GM23338 (cell line): ENCODE measurements at regions not wholly inside any gene's neighbourhood (a gene's known extent, or its start where the extent isn't known, plus 50 kb on each side); places are given as distances from the start of the nearest gene placed in this dataset.

ENCODE experiments used
- ATAC-seq: fragments of 200-7000 bp; cut with Tn5 transposase; 3 replicates; pipeline ENCODE4 v1.9.1; 2020
- DNase-seq: peaks from one replicate; pipeline ENCODE4 v3.0.0-alpha.2; 2015; ENCODE audit warnings: low spot score
- H2AFZ ChIP-seq: fragments of 200-600 bp; sonication (generic); 2 replicates; pipeline ENCODE4 v1.8.0; 2016; ENCODE audit warnings: antibody characterized with exemption, mild to moderate bottlenecking, moderate library complexity
- H3F3A ChIP-seq: fragments of 200-600 bp; sonication (generic); replicated peaks from 2 replicates; pipeline ENCODE4 v1.8.0; 2017; ENCODE audit warnings: antibody characterized with exemption, mixed run types, low read depth
- H3K27ac ChIP-seq: fragments of 200-600 bp; sonication (generic); 2 replicates; pipeline ENCODE4 v1.6.1; 2016; ENCODE audit warnings: low read depth
- H3K27me3 ChIP-seq: fragments of 200-600 bp; sonication (generic); 2 replicates; pipeline ENCODE4 v1.8.0; 2016; ENCODE audit warnings: mild to moderate bottlenecking, mixed run types, moderate library complexity; ENCODE audit not compliant: insufficient read depth
- H3K36me3 ChIP-seq: fragments of 200-600 bp; sonication (generic); 2 replicates; pipeline ENCODE4 v1.8.0; 2016; ENCODE audit warnings: mild to moderate bottlenecking; ENCODE audit not compliant: insufficient read depth
- H3K4me1 ChIP-seq: fragments of 200-600 bp; sonication (generic); 2 replicates; pipeline ENCODE4 v1.8.0; 2016; ENCODE audit warnings: mild to moderate bottlenecking, moderate library complexity; ENCODE audit not compliant: insufficient read depth
- H3K4me2 ChIP-seq: fragments of 200-600 bp; sonication (generic); 2 replicates; pipeline ENCODE4 v1.7.1; 2017; ENCODE audit warnings: mixed run types
- H3K4me3 ChIP-seq: fragments of 200-600 bp; sonication (generic); 2 replicates; pipeline ENCODE4 v1.6.1; 2016; ENCODE audit warnings: mixed run types
- H3K79me2 ChIP-seq: fragments of 200-600 bp; sonication (generic); replicated peaks from 2 replicates; pipeline ENCODE4 v1.8.0; 2017; ENCODE audit warnings: mild to moderate bottlenecking; ENCODE audit not compliant: insufficient read depth
- H3K9me2 ChIP-seq: fragments of 200-600 bp; sonication (generic); 2 replicates; pipeline ENCODE4 v1.8.0; 2017; ENCODE audit not compliant: insufficient read depth
- H4K20me1 ChIP-seq: fragments of 200-600 bp; sonication (generic); replicated peaks from 2 replicates; pipeline ENCODE4 v1.8.0; 2017; ENCODE audit warnings: mild to moderate bottlenecking; ENCODE audit not compliant: insufficient read depth
- H3K27ac Mint-ChIP-seq: 2 replicates; pipeline ENCODE4 v1.8.0; 2020; ENCODE audit warnings: inconsistent platforms, mild to moderate bottlenecking, moderate library complexity, mixed read lengths
- H3K27me3 Mint-ChIP-seq: 3 replicates; pipeline ENCODE4 v1.8.0; 2022; ENCODE audit warnings: low read depth, mild to moderate bottlenecking, moderate library complexity, mixed read lengths, inconsistent platforms; ENCODE audit not compliant: insufficient read depth, poor library complexity
- H3K36me3 Mint-ChIP-seq: 3 replicates; pipeline ENCODE4 v1.8.0; 2021; ENCODE audit warnings: low read depth, mild to moderate bottlenecking, inconsistent platforms, moderate library complexity, mixed read lengths
- H3K4me1 Mint-ChIP-seq: 3 replicates; pipeline ENCODE4 v1.8.0; 2020; ENCODE audit warnings: mild to moderate bottlenecking, inconsistent platforms, mixed read lengths
- H3K4me3 Mint-ChIP-seq: 3 replicates; pipeline ENCODE4 v1.8.0; 2021; ENCODE audit warnings: moderate library complexity, mild to moderate bottlenecking, inconsistent platforms, mixed read lengths
- H3K9me3 Mint-ChIP-seq: 3 replicates; pipeline ENCODE4 v1.8.0; 2020; ENCODE audit warnings: moderate library complexity, mild to moderate bottlenecking, inconsistent platforms, mixed read lengths
- CREB1 ChIP-seq: fragments of 250-450 bp; sonication (Bioruptor Pico); IDR thresholded peaks from 2 replicates; pipeline ENCODE4 v1.5.0; 2020; ENCODE audit warnings: low read depth, mild to moderate bottlenecking, moderate library complexity
- ETS1 ChIP-seq: IDR thresholded peaks from 2 replicates; pipeline ENCODE4 v1.6.1; 2016; ENCODE audit warnings: antibody characterized with exemption
- EZH2 ChIP-seq: fragments of 200-600 bp; sonication (generic); IDR thresholded peaks from one replicate; pipeline ENCODE4 v1.8.0; 2017; ENCODE audit warnings: antibody characterized with exemption, mild to moderate bottlenecking, low read depth; ENCODE audit not compliant: unreplicated experiment
- EZH2phosphoT487 ChIP-seq: fragments of 200-600 bp; sonication (generic); IDR thresholded peaks from one replicate; pipeline ENCODE4 v1.8.1; 2018; ENCODE audit warnings: antibody characterized with exemption; ENCODE audit not compliant: unreplicated experiment
- JUNB ChIP-seq: IDR thresholded peaks from one replicate; pipeline ENCODE4 v1.6.1; 2016; ENCODE audit warnings: antibody characterized with exemption; ENCODE audit not compliant: unreplicated experiment
- NANOG ChIP-seq: IDR thresholded peaks from 2 replicates; pipeline ENCODE4 v1.6.1; 2016; ENCODE audit warnings: antibody characterized with exemption, borderline replicate concordance
- POLR2AphosphoS5 ChIP-seq: IDR thresholded peaks from 2 replicates; pipeline ENCODE4 v1.6.1; 2016; ENCODE audit warnings: antibody characterized with exemption, low read depth
- REST ChIP-seq: IDR thresholded peaks from one replicate; pipeline ENCODE4 v1.6.1; 2018; ENCODE audit warnings: antibody characterized with exemption; ENCODE audit not compliant: unreplicated experiment
- STAT1 ChIP-seq: IDR thresholded peaks from one replicate; pipeline ENCODE4 v1.6.1; 2016; ENCODE audit warnings: antibody characterized with exemption; ENCODE audit not compliant: unreplicated experiment
- ZNF114 ChIP-seq: fragments of 250-450 bp; sonication (Bioruptor Pico); IDR thresholded peaks from 2 replicates; pipeline ENCODE4 v1.5.0; 2020; ENCODE audit warnings: mild to moderate bottlenecking, moderate library complexity
- ZNF331 ChIP-seq: fragments of 250-450 bp; sonication (Bioruptor Pico); IDR thresholded peaks from 2 replicates; pipeline ENCODE4 v1.5.0; 2020; ENCODE audit warnings: low read depth, mild to moderate bottlenecking, moderate library complexity
- TF ChIP-seq, protein P1 (sequence below), 2 experiments: fragments of 200-600 bp in 1 of 2; sonication (generic) in 1 of 2; conservative IDR thresholded peaks; 2 replicates each; pipeline versions ENCODE4 v1.5.1 to v1.6.1; 2016 to 2017; ENCODE audit warnings: antibody characterized with exemption in 2 of 2, low read depth in 2 of 2, mild to moderate bottlenecking in 2 of 2, moderate library complexity in 1 of 2

- no peak overlapping the region for H3K4me3 ChIP-seq
- Mint-ChIP-seq H3K9me3 (no peaks in the 10 kb centered on the region), H3K36me3 (no peaks in the 10 kb centered on the region), H3K27me3 (no peaks in the 10 kb centered on the region), H3K4me1 (peaks cover 5% of the 10 kb centered on the region; the same call in 2 of the 3 replicates), H3K27ac (no peak overlapping the region), H3K4me3 (no peak overlapping the region)
- ATAC-seq (no peak), DNase-seq (no peak)
- H3K4me2 ChIP-seq, result no peak overlapping the region
- no peaks in the 10 kb centered on the region for H3K27me3 ChIP-seq
- no peaks in the 10 kb centered on the region for H3F3A ChIP-seq
- H3K27ac ChIP-seq, result no peak overlapping the region
- H3K36me3 ChIP-seq, result no peaks in the 10 kb centered on the region
- no peaks in the 10 kb centered on the region for H3K4me1 ChIP-seq
- TF ChIP-seq ZNF331 (CRISPR knock-in tag) (no peak), REST (no peak), NANOG (no peak), EZH2 (no peak), ZNF114 (CRISPR knock-in tag) (no peak), ETS1 (no peak), EZH2phosphoT487 (no peak), STAT1 (no peak), POLR2AphosphoS5 (no peak), JUNB (no peak), CREB1 (no peak)
- TF ChIP-seq, protein P1, sequence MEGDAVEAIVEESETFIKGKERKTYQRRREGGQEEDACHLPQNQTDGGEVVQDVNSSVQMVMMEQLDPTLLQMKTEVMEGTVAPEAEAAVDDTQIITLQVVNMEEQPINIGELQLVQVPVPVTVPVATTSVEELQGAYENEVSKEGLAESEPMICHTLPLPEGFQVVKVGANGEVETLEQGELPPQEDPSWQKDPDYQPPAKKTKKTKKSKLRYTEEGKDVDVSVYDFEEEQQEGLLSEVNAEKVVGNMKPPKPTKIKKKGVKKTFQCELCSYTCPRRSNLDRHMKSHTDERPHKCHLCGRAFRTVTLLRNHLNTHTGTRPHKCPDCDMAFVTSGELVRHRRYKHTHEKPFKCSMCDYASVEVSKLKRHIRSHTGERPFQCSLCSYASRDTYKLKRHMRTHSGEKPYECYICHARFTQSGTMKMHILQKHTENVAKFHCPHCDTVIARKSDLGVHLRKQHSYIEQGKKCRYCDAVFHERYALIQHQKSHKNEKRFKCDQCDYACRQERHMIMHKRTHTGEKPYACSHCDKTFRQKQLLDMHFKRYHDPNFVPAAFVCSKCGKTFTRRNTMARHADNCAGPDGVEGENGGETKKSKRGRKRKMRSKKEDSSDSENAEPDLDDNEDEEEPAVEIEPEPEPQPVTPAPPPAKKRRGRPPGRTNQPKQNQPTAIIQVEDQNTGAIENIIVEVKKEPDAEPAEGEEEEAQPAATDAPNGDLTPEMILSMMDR (conservative IDR thresholded peaks at IDR 0.05; ENCODE audit: low read depth in 2 of 2), result no peak
- H2AFZ ChIP-seq, result 0 out of 2 replicates have a peak overlapping the region, but pooled peaks have one; percentile 23
- H3K9me2 ChIP-seq, result peaks cover 8% of the 10 kb centered on the region; the same call in 1 of the 2 replicates
- no peaks in the 10 kb centered on the region for H4K20me1 ChIP-seq
- H3K79me2 ChIP-seq, result no peaks in the 10 kb centered on the region
Measured at GRCh38 chr12:74781991-74782485, 244.4 kb downstream of the ATXN7L3B start.
